ENCODE measurements at regions not wholly inside any gene's neighbourhood (a gene's known extent, or its start where the extent isn't known, plus 50 kb on each side); places are given as distances from the start of the nearest gene placed in this dataset.

GRCh38 chr4:26176598-26177149 is 144.1 kb upstream of the RBPJ start:
- Histone ChIP-seq H3K4me1 (replicated peaks; ENCODE audit: insufficient read depth) (no peaks in the 10 kb centered on the region), H4K20me1 (ENCODE audit: insufficient read depth) (no peaks in the 10 kb centered on the region), H3K27me3 (ENCODE audit: insufficient read depth, low read depth) (no peaks in the 10 kb centered on the region), H2AFZ (no peak overlapping the region), H3K4me3 (no peak overlapping the region), H3F3A (ENCODE audit: insufficient read depth, low read depth) (no peaks in the 10 kb centered on the region), H3K36me3 (ENCODE audit: low read depth) (no peaks in the 10 kb centered on the region), H3K9me3 (ENCODE audit: insufficient read depth, low read depth) (no peaks in the 10 kb centered on the region), H3K79me2 (ENCODE audit: low read depth) (no peaks in the 10 kb centered on the region), H3K4me2 (no peak overlapping the region), H3K9me2 (ENCODE audit: insufficient read depth) (no peaks in the 10 kb centered on the region), H3K27ac (no peak overlapping the region)
- TF ChIP-seq EZH2 (IDR thresholded peaks at IDR 0.05; ENCODE audit: low read depth) = no peak
- TF ChIP-seq, protein P1, sequence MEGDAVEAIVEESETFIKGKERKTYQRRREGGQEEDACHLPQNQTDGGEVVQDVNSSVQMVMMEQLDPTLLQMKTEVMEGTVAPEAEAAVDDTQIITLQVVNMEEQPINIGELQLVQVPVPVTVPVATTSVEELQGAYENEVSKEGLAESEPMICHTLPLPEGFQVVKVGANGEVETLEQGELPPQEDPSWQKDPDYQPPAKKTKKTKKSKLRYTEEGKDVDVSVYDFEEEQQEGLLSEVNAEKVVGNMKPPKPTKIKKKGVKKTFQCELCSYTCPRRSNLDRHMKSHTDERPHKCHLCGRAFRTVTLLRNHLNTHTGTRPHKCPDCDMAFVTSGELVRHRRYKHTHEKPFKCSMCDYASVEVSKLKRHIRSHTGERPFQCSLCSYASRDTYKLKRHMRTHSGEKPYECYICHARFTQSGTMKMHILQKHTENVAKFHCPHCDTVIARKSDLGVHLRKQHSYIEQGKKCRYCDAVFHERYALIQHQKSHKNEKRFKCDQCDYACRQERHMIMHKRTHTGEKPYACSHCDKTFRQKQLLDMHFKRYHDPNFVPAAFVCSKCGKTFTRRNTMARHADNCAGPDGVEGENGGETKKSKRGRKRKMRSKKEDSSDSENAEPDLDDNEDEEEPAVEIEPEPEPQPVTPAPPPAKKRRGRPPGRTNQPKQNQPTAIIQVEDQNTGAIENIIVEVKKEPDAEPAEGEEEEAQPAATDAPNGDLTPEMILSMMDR (conservative IDR thresholded peaks at IDR 0.05) = no peak
- intact Hi-C loops (cut with micrococcal nuclease; ENCODE audit: unreplicated experiment) = no loop called here
- no TSS peak for BruUV-seq (replicated peaks)
- CTCF ChIA-PET = interaction anchor here (0.6 kb wide), 1 partner anchor 11 kb away, joined by 4 read pairs; no protein-coding TSS in a partner anchor
- POLR2A ChIA-PET (ENCODE audit: unreplicated experiment) = no interaction called here
- no peak for DNase-seq

DNA sequence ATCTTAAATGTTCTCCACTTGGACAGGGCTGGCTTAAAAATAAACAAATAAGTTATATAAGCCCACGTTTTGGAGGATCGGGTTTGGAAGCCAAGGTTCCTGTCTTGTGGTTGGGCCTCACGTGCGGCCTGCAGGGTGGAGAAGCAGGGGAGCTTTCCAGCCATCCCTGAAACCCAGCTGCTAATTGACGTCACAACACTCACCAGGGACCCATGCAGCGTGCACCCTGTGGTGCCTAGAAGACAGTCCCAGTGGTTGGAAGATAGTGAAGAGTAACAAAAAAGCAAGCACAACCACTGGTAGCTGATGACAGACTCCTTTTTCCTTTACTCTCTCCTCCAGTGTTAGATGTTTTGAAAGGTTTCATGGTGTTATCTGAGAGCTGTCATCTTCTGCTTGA is 142.0 kb upstream of the RBPJ start:
- TF ChIP-seq, protein P1 (conservative IDR thresholded peaks at IDR 0.05) = no peak
- no peak for TF ChIP-seq EZH2 (IDR thresholded peaks at IDR 0.05; ENCODE audit: low read depth)
- no peak for DNase-seq
- BruUV-seq (replicated peaks) = no TSS peak
- H3K4me1 ChIP-seq (replicated peaks; ENCODE audit: insufficient read depth) = no peaks in the 10 kb centered on the region
- no peak overlapping the region for H2AFZ ChIP-seq
- intact Hi-C loops (cut with micrococcal nuclease; ENCODE audit: unreplicated experiment) = no loop called here
- H3K36me3 ChIP-seq (ENCODE audit: low read depth) = no peaks in the 10 kb centered on the region
- H4K20me1 ChIP-seq (ENCODE audit: insufficient read depth) = no peaks in the 10 kb centered on the region
- no peaks in the 10 kb centered on the region for H3K9me2 ChIP-seq (ENCODE audit: insufficient read depth)
- no peak overlapping the region for H3K4me3 ChIP-seq
- no peak overlapping the region for H3K4me2 ChIP-seq
- no peaks in the 10 kb centered on the region for H3F3A ChIP-seq (ENCODE audit: insufficient read depth, low read depth)
- H3K9me3 ChIP-seq (ENCODE audit: insufficient read depth, low read depth) = no peaks in the 10 kb centered on the region
- H3K79me2 ChIP-seq (ENCODE audit: low read depth) = no peaks in the 10 kb centered on the region
- H3K27me3 ChIP-seq (ENCODE audit: insufficient read depth, low read depth) = no peaks in the 10 kb centered on the region
- no peak overlapping the region for H3K27ac ChIP-seq
- ChIA-PET CTCF (no interaction called here), POLR2A (ENCODE audit: unreplicated experiment) (no interaction called here)

GRCh38 chr4:26179316-26179760 is 141.5 kb upstream of the RBPJ start:
- Histone ChIP-seq H3K9me3 (ENCODE audit: insufficient read depth, low read depth) (no peaks in the 10 kb centered on the region), H3K4me1 (replicated peaks; ENCODE audit: insufficient read depth) (no peaks in the 10 kb centered on the region), H3K4me2 (no peak overlapping the region), H3K27ac (no peak overlapping the region), H3K79me2 (ENCODE audit: low read depth) (no peaks in the 10 kb centered on the region), H3K9me2 (ENCODE audit: insufficient read depth) (no peaks in the 10 kb centered on the region), H3K36me3 (ENCODE audit: low read depth) (no peaks in the 10 kb centered on the region), H2AFZ (no peak overlapping the region), H3F3A (ENCODE audit: insufficient read depth, low read depth) (no peaks in the 10 kb centered on the region), H4K20me1 (ENCODE audit: insufficient read depth) (no peaks in the 10 kb centered on the region), H3K27me3 (ENCODE audit: insufficient read depth, low read depth) (no peaks in the 10 kb centered on the region), H3K4me3 (no peak overlapping the region)
- no TSS peak for BruUV-seq (replicated peaks)
- TF ChIP-seq EZH2 (IDR thresholded peaks at IDR 0.05; ENCODE audit: low read depth) = no peak
- TF ChIP-seq, protein P1 (conservative IDR thresholded peaks at IDR 0.05) = no peak
- no peak for DNase-seq
- POLR2A ChIA-PET (ENCODE audit: unreplicated experiment) = no interaction called here
- intact Hi-C loops (cut with micrococcal nuclease; ENCODE audit: unreplicated experiment) = no loop called here
- CTCF ChIA-PET = no interaction called here

All from PC-9 (cell line).